H1 (cell line): ENCODE measurements at regions not wholly inside any gene's neighbourhood (a gene's known extent, or its start where the extent isn't known, plus 50 kb on each side); places are given as distances from the start of the nearest gene placed in this dataset.

Experiments used
- CTCF ChIA-PET: fragments of 300-600 bp; sonication (Branson Sonifier 250); formaldehyde crosslinking; loops from one replicate; lab custom pipeline; 2021; ENCODE audit not compliant: partially characterized antibody; lab: Charles Lee
- POLR2A ChIA-PET: fragments of 300-600 bp; sonication (Branson Sonifier 250); formaldehyde crosslinking; loops from one replicate; lab custom pipeline; 2021; ENCODE audit warnings: inconsistent platforms; ENCODE audit not compliant: partially characterized antibody; lab: Charles Lee
- DNase-seq, 2 experiments: peaks; one replicate each; pipeline versions ENCODE4 v3.0.0 to v3.0.0-alpha.2; 2010 to 2022; ENCODE audit warnings: low spot score in 2 of 2, low read depth in 1 of 2, mixed read lengths in 1 of 2
- FAIRE-seq: peaks from 2 replicates; lab custom pipeline; 2011; peaks lifted over from hg19 to GRCh38; lab: Jason Lieb, UNC
- H2AFZ ChIP-seq: 2 replicates; pipeline ENCODE4 v1.8.1; 2012; ENCODE audit warnings: low read length, inconsistent platforms
- H2AK5ac ChIP-seq: 2 replicates; pipeline ENCODE4 v1.6.1; 2013; ENCODE audit warnings: low read depth, low read length
- H2BK120ac ChIP-seq: replicated peaks from 2 replicates; pipeline ENCODE3; 2013; ENCODE audit warnings: low read depth, low read length, inconsistent platforms
- H2BK12ac ChIP-seq: 2 replicates; pipeline ENCODE4 v1.6.1; 2013; ENCODE audit warnings: low read depth, low read length
- H2BK15ac ChIP-seq: 2 replicates; pipeline ENCODE4 v1.6.1; 2013; ENCODE audit warnings: low read length
- H2BK20ac ChIP-seq: 2 replicates; pipeline ENCODE4 v1.6.1; 2013; ENCODE audit warnings: low read length
- H2BK5ac ChIP-seq: 2 replicates; pipeline ENCODE4 v1.6.1; 2013; ENCODE audit warnings: low read depth, low read length
- H3K14ac ChIP-seq: 2 replicates; pipeline ENCODE4 v1.6.1; 2013; ENCODE audit warnings: inconsistent platforms; ENCODE audit not compliant: insufficient read length
- H3K18ac ChIP-seq: 2 replicates; pipeline ENCODE4 v1.6.1; 2013; ENCODE audit warnings: low read length; ENCODE audit errors: extremely low read depth
- H3K23ac ChIP-seq: 2 replicates; pipeline ENCODE4 v1.6.1; 2013; ENCODE audit warnings: inconsistent platforms; ENCODE audit not compliant: insufficient read length
- H3K23me2 ChIP-seq: 2 replicates; pipeline ENCODE4 v1.6.1; 2013; ENCODE audit warnings: low read depth, low read length
- H3K27ac ChIP-seq: 2 replicates; pipeline ENCODE4 v1.6.1; 2011; ENCODE audit warnings: low read depth, low read length, inconsistent platforms
- H3K27me3 ChIP-seq, 4 experiments: replicated peaks in 1 of 4; 1 replicate in 1 of 4; 2 replicates in 3 of 4; pipeline versions ENCODE4 v1.6.1 to v1.8.1; 2011 to 2013; ENCODE audit warnings: low read length in 3 of 4, mild to moderate bottlenecking in 3 of 4, inconsistent platforms in 2 of 4, mixed read lengths in 2 of 4, moderate library complexity in 1 of 4; ENCODE audit not compliant: control insufficient read depth in 3 of 4, insufficient read depth in 3 of 4; ENCODE audit errors: extremely low read depth in 1 of 4
- H3K36me3 ChIP-seq, 4 experiments: 2 replicates each; pipeline versions ENCODE4 v1.6.1 to v1.8.1; 2011 to 2013; ENCODE audit warnings: mild to moderate bottlenecking in 4 of 4, low read length in 3 of 4, moderate library complexity in 2 of 4, control low read depth in 1 of 4, inconsistent platforms in 1 of 4; ENCODE audit not compliant: insufficient read depth in 4 of 4, control insufficient read depth in 2 of 4
- H3K4ac ChIP-seq: replicated peaks from 2 replicates; pipeline ENCODE3; 2013; ENCODE audit warnings: low read length, low read depth, mixed read lengths, inconsistent platforms; ENCODE audit not compliant: insufficient read length
- H3K4me1 ChIP-seq, 4 experiments: replicated peaks in 1 of 4; 1 replicate in 1 of 4; 2 replicates in 3 of 4; pipeline versions ENCODE4 v1.6.1 to v1.8.1; 2011 to 2013; ENCODE audit warnings: low read length in 3 of 4, inconsistent platforms in 2 of 4, mixed read lengths in 1 of 4; ENCODE audit not compliant: insufficient read depth in 4 of 4, control insufficient read depth in 3 of 4
- H3K4me2 ChIP-seq, 2 experiments: 2 replicates each; pipeline versions ENCODE4 v1.6.1 to v1.8.1; 2011 to 2013; ENCODE audit warnings: low read depth in 2 of 2, low read length in 2 of 2, control low read depth in 1 of 2, inconsistent platforms in 1 of 2, mild to moderate bottlenecking in 1 of 2; ENCODE audit not compliant: insufficient read depth in 1 of 2
- H3K4me3 ChIP-seq, 4 experiments: fragments of 200-600, 300-600 bp in 1 of 4; sonication (generic), shearing (Covaris generic), sonication (Bioruptor Twin) in 1 of 4; 2 replicates each; pipeline versions ENCODE4 v1.5.1 to v1.8.1; 2011 to 2016; ENCODE audit warnings: low read length in 4 of 4, low read depth in 3 of 4, control low read depth in 2 of 4, inconsistent platforms in 2 of 4, mild to moderate bottlenecking in 2 of 4, mixed read lengths in 1 of 4, moderate library complexity in 1 of 4; ENCODE audit not compliant: insufficient read depth in 2 of 4; ENCODE audit errors: extremely low read depth in 1 of 4
- H3K56ac ChIP-seq: replicated peaks from 2 replicates; pipeline ENCODE3; 2013; ENCODE audit warnings: low read depth, mild to moderate bottlenecking, mixed read lengths, low read length, inconsistent platforms; ENCODE audit not compliant: insufficient read length
- H3K79me1 ChIP-seq: 2 replicates; pipeline ENCODE4 v1.6.1; 2013; ENCODE audit warnings: low read depth, low read length, control low read depth
- H3K79me2 ChIP-seq, 2 experiments: 2 replicates each; pipeline versions ENCODE4 v1.6.1 to v1.8.1; 2012 to 2013; ENCODE audit warnings: low read length in 2 of 2, mild to moderate bottlenecking in 2 of 2, inconsistent platforms in 1 of 2; ENCODE audit not compliant: insufficient read depth in 2 of 2, control insufficient read depth in 1 of 2
- H3K9ac ChIP-seq, 4 experiments: replicated peaks in 1 of 4; 1 replicate in 1 of 4; 2 replicates in 3 of 4; pipeline versions ENCODE4 v1.6.1 to v1.8.1; 2011 to 2013; ENCODE audit warnings: low read depth in 3 of 4, low read length in 3 of 4, control low read depth in 2 of 4, mild to moderate bottlenecking in 2 of 4, moderate library complexity in 2 of 4, inconsistent platforms in 1 of 4; ENCODE audit errors: extremely low read depth in 1 of 4
- H3K9me3 ChIP-seq, 2 experiments: 2 replicates each; pipeline versions ENCODE4 v1.6.1 to v1.8.1; 2012 to 2013; ENCODE audit warnings: mild to moderate bottlenecking in 2 of 2, moderate library complexity in 2 of 2, control low read depth in 1 of 2, inconsistent platforms in 1 of 2, low read depth in 1 of 2, low read length in 1 of 2, mixed read lengths in 1 of 2; ENCODE audit not compliant: insufficient read depth in 2 of 2
- H4K20me1 ChIP-seq, 2 experiments: replicated peaks in 1 of 2; 2 replicates each; pipeline versions ENCODE3 to v1.8.1; 2011 to 2013; ENCODE audit warnings: inconsistent platforms in 2 of 2, low read length in 2 of 2, mild to moderate bottlenecking in 1 of 2; ENCODE audit not compliant: insufficient read depth in 2 of 2, control insufficient read depth in 1 of 2
- H4K5ac ChIP-seq: 2 replicates; pipeline ENCODE4 v1.6.1; 2013; ENCODE audit warnings: low read length, low read depth, mixed read lengths, inconsistent platforms; ENCODE audit not compliant: insufficient read length
- H4K8ac ChIP-seq: 2 replicates; pipeline ENCODE4 v1.8.0; 2013; ENCODE audit warnings: mild to moderate bottlenecking, moderate library complexity, low read length, inconsistent platforms; ENCODE audit not compliant: insufficient read depth; ENCODE audit errors: extremely low read depth
- H4K91ac ChIP-seq: replicated peaks from 2 replicates; pipeline ENCODE3; 2013; ENCODE audit warnings: low read length, mixed read lengths, inconsistent platforms; ENCODE audit not compliant: insufficient read length
- ASH2L ChIP-seq: fragments of 200-600, 300-600 bp; sonication (generic); IDR thresholded peaks from one replicate; pipeline ENCODE4 v1.7.1; 2017; ENCODE audit warnings: low read length
- CBX5 ChIP-seq: fragments of 300-800, 300-1000 bp; sonication (generic); IDR thresholded peaks from 2 replicates; pipeline ENCODE4 v1.7.1; 2016; ENCODE audit warnings: antibody characterized with exemption, low read length, low read depth
- GTF2F1 ChIP-seq: IDR thresholded peaks from 2 replicates; pipeline ENCODE4 v1.6.1; 2012; ENCODE audit warnings: low read depth, low read length, improper control_type of control experiment, borderline replicate concordance
- KDM4A ChIP-seq: IDR thresholded peaks from one replicate; pipeline ENCODE4 v1.7.1; 2012; ENCODE audit warnings: low read depth, mild to moderate bottlenecking, moderate library complexity, low read length, inconsistent platforms; ENCODE audit not compliant: severe bottlenecking
- PHF8 ChIP-seq: fragments of 200-600 bp; sonication (generic); conservative IDR thresholded peaks from 2 replicates; pipeline ENCODE4 v1.7.1; 2012; ENCODE audit warnings: low read depth, mild to moderate bottlenecking, inconsistent platforms, low read length, moderate library complexity
- POLR2A ChIP-seq, 2 experiments: IDR thresholded peaks; 1 replicate in 1 of 2; 2 replicates in 1 of 2; pipeline ENCODE4 v1.6.1; 2011; ENCODE audit warnings: low read depth in 2 of 2, low read length in 2 of 2, mild to moderate bottlenecking in 2 of 2; ENCODE audit errors: control extremely low read depth in 1 of 2
- SUZ12 ChIP-seq: fragments of 200-600 bp; sonication (generic); IDR thresholded peaks from 2 replicates; pipeline ENCODE4 v1.6.1; 2012; ENCODE audit warnings: mild to moderate bottlenecking, inconsistent platforms, low read length, moderate library complexity, mixed read lengths
- WGBS, 2 experiments: shearing (Covaris generic) in 1 of 2; methylation state at CpG; one replicate each; pipeline versions ENCODE4 v1.1.6 to v1.1.7; 2013 to 2015; ENCODE audit warnings: low lambda C conversion rate in 2 of 2, mixed read lengths in 2 of 2, inconsistent platforms in 1 of 2, low coverage in 1 of 2, missing lambda C conversion rate in 1 of 2; ENCODE audit not compliant: insufficient replicate concordance in 2 of 2, insufficient coverage in 1 of 2, insufficient read length in 1 of 2; ENCODE audit errors: extremely low coverage in 1 of 2, missing lambda C conversion rate in 1 of 2; 5-methylcytosine and 5-hydroxymethylcytosine counted together
- TF ChIP-seq, protein P1 (sequence below): IDR thresholded peaks from 2 replicates; pipeline ENCODE4 v1.6.1; 2012; ENCODE audit warnings: inconsistent platforms
- TF ChIP-seq, protein P2 (sequence below): IDR thresholded peaks from 2 replicates; pipeline ENCODE4 v1.6.1; 2011; ENCODE audit warnings: low read length, improper control_type of control experiment

- no peaks in the 10 kb centered on the region for H3K79me1 ChIP-seq
- no peak overlapping the region for H3K56ac ChIP-seq
- H2BK120ac ChIP-seq: no peak overlapping the region
- no peak overlapping the region; a peak in 1 of 7 replicates for H3K9ac ChIP-seq
- no peaks in the 10 kb centered on the region for H3K36me3 ChIP-seq
- no peak for DNase-seq
- no peak overlapping the region for H3K4me3 ChIP-seq
- H3K4me2 ChIP-seq: no peak overlapping the region
- no peak overlapping the region for H4K91ac ChIP-seq
- no peak overlapping the region for H2BK20ac ChIP-seq
- no peak overlapping the region for H2BK5ac ChIP-seq
- no peaks in the 10 kb centered on the region for H3K27me3 ChIP-seq
- H3K79me2 ChIP-seq: no peaks in the 10 kb centered on the region
- H3K23me2 ChIP-seq: no peaks in the 10 kb centered on the region
- no peaks in the 10 kb centered on the region for H4K20me1 ChIP-seq
- no peak overlapping the region for H2BK15ac ChIP-seq
- H3K23ac ChIP-seq: no peak overlapping the region
- POLR2A ChIA-PET: no interaction called here
- no peak overlapping the region for H3K4ac ChIP-seq
- no peak for FAIRE-seq
- H2BK12ac ChIP-seq: no peak overlapping the region
- H4K5ac ChIP-seq: no peak overlapping the region
- no peak overlapping the region for H4K8ac ChIP-seq
- H3K9me3 ChIP-seq: no peaks in the 10 kb centered on the region
- H3K14ac ChIP-seq: no peak overlapping the region
- CTCF ChIA-PET: interaction anchor here (0.6 kb wide), 1 partner anchor 8 kb away, joined by 3 read pairs; no protein-coding TSS in a partner anchor
- H2AFZ ChIP-seq: no peak overlapping the region
- WGBS, 2 experiments: 100% methylated on average over 1 of the region's 1 CpG; no CpG with 5 or more reads in 1 of the 2 experiments
- no peak overlapping the region for H3K27ac ChIP-seq
- no peak overlapping the region for H2AK5ac ChIP-seq
- no peak for TF ChIP-seq CBX5
- TF ChIP-seq, protein P1, sequence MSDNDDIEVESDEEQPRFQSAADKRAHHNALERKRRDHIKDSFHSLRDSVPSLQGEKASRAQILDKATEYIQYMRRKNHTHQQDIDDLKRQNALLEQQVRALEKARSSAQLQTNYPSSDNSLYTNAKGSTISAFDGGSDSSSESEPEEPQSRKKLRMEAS: no peak
- TF ChIP-seq KDM4A: no peak
- TF ChIP-seq, protein P2, sequence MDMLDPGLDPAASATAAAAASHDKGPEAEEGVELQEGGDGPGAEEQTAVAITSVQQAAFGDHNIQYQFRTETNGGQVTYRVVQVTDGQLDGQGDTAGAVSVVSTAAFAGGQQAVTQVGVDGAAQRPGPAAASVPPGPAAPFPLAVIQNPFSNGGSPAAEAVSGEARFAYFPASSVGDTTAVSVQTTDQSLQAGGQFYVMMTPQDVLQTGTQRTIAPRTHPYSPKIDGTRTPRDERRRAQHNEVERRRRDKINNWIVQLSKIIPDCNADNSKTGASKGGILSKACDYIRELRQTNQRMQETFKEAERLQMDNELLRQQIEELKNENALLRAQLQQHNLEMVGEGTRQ: no peak
- TF ChIP-seq GTF2F1: no peak
- TF ChIP-seq SUZ12: no peak
- no peak for TF ChIP-seq ASH2L
- no peak for TF ChIP-seq PHF8
- TF ChIP-seq POLR2A (IDR thresholded peaks at IDR 0.05; ENCODE audit: control extremely low read depth in 1 of 2, low read depth in 2 of 2, low read length in 2 of 2): no peak
- TF ChIP-seq, all 59 proteins: peak for 0
- peaks cover 0 to 4% (median 2%) of the 10 kb centered on the region in 4 experiments; a peak in 2 of 7 replicates for H3K4me1 ChIP-seq
- H3K18ac ChIP-seq: no peak overlapping the region
Measured at GRCh38 chr10:2139746-2140145, 402.4 kb upstream of the ADARB2 start.
